Stimulated activated CD4-positive, alpha-beta T cell treated with anti-CD3 and anti-CD28 coated beads, Interleukin-1b, Interleukin-23, amount 100 ng/mL, for 48 hours (primary cell): ENCODE measurements at regions not wholly inside any gene's neighbourhood (a gene's known extent, or its start where the extent isn't known, plus 50 kb on each side); places are given as distances from the start of the nearest gene placed in this dataset.

Experiments used
- DNase-seq: peaks from one replicate; pipeline ENCODE4 v3.0.0-alpha.2; 2020

GRCh38 chr6:140062043-140063020 is 687.9 kb upstream of the CITED2 start:
- no peak for DNase-seq

GRCh38 chr6:140061110-140062042 is 686.9 kb upstream of the CITED2 start:
- no peak for DNase-seq

- no peak for DNase-seq
Measured at GRCh38 chr6:140059947-140060346, 685.5 kb upstream of the CITED2 start.

DNA sequence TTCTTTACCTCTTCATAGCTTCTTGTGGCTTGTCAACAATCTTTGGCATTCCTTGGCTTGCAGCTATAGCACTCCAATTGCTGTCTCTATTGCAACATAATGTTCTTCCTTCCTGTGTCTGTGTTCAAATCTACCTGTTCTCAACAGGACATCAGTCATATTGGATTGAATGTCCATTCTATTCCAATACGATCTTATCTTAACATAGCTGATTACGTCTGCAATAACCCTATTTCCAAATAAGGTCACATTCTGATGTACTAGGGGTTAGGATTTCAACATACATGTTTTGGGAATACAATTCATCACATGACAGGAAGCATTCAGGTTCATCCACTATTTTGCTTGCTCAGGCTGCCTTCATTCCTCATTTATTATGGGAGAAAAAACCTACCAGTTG is 684.4 kb upstream of the CITED2 start:
- DNase-seq = no peak

- DNase-seq = no peak
Measured at GRCh38 chr6:140052736-140053729, 678.6 kb upstream of the CITED2 start.

DNA sequence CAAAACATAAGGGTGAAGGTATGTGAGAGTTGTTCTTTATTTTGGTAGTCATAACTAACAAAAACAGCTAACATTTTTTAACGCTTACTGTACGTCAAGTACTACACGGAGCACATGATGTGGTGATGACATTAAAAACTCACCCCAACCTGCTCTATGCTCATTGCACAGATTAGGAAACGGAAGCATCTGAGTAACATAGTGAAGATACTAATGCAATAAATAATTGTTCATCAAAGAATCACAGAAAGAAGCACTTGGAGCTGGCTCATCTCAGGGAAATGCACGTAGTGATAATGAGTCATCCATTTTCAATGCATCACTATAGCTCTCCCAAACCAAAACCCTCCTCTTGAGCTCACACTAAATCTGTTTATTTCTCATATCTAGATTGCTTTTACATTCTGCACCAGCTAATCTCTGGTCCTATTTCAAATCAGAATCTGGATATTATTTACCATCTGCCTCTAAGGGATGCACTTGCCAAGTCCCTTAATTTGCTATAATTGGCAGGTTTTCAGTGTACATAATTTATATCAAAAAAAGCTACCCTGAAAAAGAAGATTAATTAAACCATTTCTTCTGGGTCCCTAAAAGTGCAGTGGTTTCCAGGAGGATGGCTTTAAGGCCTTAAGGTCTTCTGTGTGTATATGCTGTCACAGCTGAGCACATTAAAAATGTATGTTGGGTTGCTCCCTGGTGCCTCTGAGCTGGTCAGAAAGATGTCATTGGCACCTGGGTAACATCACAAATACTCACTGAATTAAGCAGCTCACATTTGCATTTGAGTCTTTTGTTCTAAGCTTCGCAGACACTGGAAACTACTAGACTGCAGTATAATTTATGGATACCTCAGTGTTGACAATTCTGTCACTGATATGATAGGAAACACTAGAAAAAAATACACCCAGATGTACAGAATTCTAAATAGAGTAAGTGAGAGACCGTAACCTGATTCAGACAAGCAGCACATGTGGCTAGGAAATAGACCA is 677.4 kb upstream of the CITED2 start:
- DNase-seq = no peak

- no peak for DNase-seq
Measured at GRCh38 chr6:140050101-140050995, 675.9 kb upstream of the CITED2 start.

GRCh38 chr6:140049251-140049650 is 674.8 kb upstream of the CITED2 start:
- no peak for DNase-seq

DNA sequence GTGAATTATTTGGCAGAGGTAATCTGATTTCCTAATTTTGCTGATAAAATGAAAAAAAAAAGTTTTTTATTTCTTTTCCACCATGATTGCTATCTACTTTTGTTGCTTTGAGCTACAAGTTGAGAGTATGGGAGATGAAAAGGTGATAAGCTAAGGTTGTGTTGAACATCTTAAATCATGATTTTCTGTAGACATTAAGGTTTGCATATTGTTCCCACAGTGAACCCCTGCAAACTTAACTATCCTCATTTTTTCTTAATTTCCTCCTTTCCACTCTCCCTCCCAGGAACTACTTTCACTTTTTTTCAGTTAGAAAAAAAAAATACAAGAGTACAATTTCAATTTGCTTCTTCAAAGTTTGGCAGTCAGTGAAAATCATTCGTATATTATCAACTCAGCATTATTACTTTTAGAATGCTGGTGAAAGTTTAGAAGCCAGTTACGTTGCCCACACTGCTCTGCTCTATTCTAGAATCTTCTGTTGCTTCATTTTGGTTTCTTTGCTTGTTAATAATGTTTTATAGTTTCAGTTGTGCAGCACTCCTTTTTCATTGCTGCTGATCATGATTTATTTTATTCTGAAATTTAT is 673.8 kb upstream of the CITED2 start:
- no peak for DNase-seq

GRCh38 chr6:140047321-140047720 is 672.9 kb upstream of the CITED2 start:
- no peak for DNase-seq

DNA sequence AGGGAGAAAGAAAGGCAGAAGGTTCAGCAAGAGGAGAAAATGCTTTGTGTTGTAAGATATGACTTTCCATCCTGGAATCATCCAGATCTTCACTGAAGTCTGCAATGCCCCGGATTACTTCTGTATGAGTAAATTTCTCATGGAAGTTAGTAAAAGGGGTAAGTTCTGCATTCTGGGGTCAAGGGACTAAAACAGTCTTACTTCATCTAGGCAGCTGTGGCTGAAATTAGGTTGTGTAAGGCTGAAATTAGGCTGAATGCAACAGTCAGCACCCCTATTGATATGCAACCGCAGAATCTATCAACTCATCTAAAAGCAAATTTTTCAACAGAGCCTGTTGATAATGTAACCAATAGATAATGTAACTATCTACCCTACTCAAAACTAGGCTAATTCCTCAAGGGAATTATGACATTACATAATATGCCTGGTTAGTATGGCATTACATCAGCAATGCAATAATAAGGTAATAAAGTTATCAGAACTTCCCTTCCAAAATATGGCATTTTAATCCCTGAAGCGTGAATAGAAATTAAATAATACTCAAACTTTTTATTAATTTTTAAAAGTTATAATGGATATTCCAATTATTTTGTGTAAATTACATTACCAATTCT is 671.7 kb upstream of the CITED2 start:
- no peak for DNase-seq

DNA sequence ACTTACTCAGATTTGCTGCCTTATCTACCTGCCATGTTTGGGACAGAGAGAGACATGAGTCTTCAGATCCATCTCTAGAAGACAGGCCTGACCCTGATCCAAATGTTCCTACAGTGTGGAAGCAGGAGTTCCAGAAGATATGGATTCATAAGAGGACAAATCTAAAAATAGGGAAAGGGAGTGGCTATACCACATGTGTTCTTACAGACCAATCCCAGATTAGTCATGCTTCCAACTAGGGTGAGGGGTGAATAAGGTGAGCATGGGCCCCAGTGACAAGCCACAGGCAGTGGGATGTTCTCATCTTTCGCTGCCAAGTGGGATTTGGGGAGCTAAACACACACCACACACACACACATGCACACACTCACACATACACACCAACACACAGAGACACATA is 670.7 kb upstream of the CITED2 start:
- DNase-seq = no peak

GRCh38 chr6:140044626-140045025 is 670.2 kb upstream of the CITED2 start:
- DNase-seq = no peak

DNA sequence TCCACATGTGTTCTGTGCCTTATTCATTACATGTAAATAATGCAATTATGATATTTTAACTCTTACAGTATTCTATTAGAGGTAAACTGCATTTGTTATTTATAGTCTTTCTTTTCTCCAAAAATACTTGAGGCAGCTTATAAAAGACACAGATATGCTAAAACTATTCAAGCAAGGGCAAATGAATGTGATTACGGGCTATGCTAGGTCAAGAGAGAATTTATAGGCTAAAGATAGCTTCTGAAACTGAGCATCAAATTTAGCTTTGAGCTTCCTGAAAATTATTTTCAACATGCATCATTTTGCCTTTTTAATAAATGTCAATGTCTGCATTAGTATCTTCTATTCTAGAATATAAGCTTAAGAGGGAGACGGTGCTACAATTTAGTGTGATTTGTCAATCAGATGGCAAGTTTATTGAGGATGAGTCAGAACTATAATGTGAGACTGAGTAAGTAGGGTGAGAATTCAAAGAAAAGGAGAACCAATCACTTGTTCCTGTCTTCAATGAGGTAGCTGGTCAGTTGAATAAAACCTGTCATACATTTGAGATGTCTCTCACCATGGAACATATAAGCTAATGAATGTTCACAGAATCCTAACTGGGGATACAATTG is 669.4 kb upstream of the CITED2 start:
- no peak for DNase-seq

DNA sequence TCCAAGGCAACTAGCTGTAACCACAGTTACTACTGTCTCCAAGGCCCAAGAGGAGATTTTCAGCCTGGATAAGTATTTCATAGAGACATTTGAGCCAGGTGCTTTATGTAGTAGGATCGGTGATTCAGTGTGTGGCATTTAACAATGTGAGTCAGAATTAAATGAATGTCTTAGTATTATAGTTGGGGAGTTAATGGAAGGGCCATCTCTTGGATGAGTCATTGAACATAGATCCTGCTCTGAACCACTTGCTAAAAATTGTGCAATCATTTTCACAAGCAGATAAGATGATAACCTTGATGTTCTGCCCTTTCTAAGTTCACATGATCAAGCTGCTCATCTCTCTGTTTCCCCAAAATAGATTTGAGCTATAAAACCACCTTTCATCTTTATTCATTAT is 668.9 kb upstream of the CITED2 start:
- DNase-seq = no peak

DNA sequence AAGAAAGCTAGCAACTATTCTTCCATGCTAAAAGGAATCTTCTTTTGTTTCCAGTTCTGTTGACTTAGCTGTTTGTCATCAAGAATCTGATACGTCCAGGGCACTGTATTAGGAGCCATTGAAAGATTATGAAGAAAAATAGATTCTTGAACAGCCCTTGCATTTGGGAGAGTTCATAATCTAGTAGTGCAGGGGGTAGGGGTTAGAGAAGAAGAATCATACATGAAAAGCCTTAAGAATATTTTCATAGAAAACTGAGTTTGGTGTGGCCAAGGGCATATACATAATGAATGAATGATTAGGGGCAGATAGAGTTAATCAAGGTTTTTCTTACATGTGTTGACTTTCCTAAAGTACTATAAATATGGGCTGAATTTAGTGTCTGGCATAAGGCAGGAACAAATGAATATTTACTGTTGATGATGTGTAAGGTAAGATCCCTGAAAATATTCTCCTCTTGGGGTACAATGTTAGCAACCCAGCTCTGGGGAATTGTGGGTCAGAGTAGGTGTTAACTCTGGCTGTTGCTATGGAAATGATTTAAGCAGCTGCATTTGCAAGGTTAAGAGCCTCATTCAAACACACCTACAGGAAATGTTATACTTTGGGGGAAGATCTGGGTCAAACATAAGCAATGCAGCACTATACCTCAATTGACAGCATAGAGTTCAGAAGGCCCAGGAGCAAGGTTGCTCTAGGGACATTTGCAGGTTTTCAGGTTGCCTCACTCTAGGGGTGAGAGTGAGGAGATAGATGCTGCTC is 667.3 kb upstream of the CITED2 start:
- DNase-seq = no peak

- DNase-seq = no peak
Measured at GRCh38 chr6:140041056-140041455, 666.6 kb upstream of the CITED2 start.

DNA sequence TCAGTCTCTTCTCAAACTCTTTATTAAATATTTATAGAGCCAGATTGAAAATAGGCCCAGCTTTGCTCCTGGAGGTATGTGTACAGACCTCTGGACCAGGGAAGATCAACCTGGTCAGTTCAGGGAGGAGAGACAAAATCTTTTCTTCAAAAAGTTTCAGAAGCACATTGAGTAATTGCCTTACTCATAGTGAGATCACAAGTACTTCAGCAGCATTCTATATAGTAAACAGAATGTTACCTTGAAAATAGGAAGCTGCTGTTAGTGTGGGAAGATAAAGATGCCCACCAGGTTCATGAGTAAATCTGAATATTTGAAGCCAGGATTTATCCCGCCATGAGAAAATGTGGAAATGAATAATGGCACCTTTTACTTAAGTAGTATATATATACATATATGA is 665.9 kb upstream of the CITED2 start:
- no peak for DNase-seq
